Esophagus (tissue), 2 donors: ENCODE measurements at regions not wholly inside any gene's neighbourhood (a gene's known extent, or its start where the extent isn't known, plus 50 kb on each side); places are given as distances from the start of the nearest gene placed in this dataset.

Experiments used
- H3K27ac ChIP-seq, 2 donors: one replicate each; pipeline ENCODE4 v1.5.1; 2013; ENCODE audit warnings: low read depth in 2 of 2, mild to moderate bottlenecking in 2 of 2, inconsistent platforms in 1 of 2, low read length in 1 of 2, moderate library complexity in 1 of 2
- H3K27me3 ChIP-seq, 2 donors: one replicate each; pipeline ENCODE4 v1.6.1; 2013; ENCODE audit warnings: low read length in 2 of 2, control low read depth in 1 of 2, mild to moderate bottlenecking in 1 of 2; ENCODE audit not compliant: insufficient read depth in 2 of 2, control insufficient read depth in 1 of 2
- H3K36me3 ChIP-seq, 2 donors: one replicate each; pipeline ENCODE4 v1.6.1; 2013; ENCODE audit warnings: low read length in 1 of 2; ENCODE audit not compliant: control insufficient read depth in 2 of 2, insufficient read depth in 2 of 2
- H3K4me1 ChIP-seq, 2 donors: one replicate each; pipeline ENCODE4 v1.6.1; 2013; ENCODE audit warnings: low read length in 1 of 2; ENCODE audit not compliant: control insufficient read depth in 2 of 2, insufficient read depth in 2 of 2
- H3K4me3 ChIP-seq, 2 donors: one replicate each; pipeline ENCODE4 v1.5.1; 2013; ENCODE audit warnings: low read length in 2 of 2, mild to moderate bottlenecking in 2 of 2, low read depth in 1 of 2, moderate library complexity in 1 of 2
- H3K9me3 ChIP-seq, 2 donors: one replicate each; pipeline ENCODE4 v1.6.1; 2013; ENCODE audit warnings: mild to moderate bottlenecking in 2 of 2, low read depth in 1 of 2, low read length in 1 of 2, moderate library complexity in 1 of 2; ENCODE audit not compliant: control insufficient read depth in 2 of 2, insufficient read depth in 1 of 2
- WGBS, 2 donors: extraction: QIAGEN DNeasy Blood & Tissue Kit; methylation state at CpG; one replicate each; pipeline ENCODE4 v1.1.7; 2013; 5-methylcytosine and 5-hydroxymethylcytosine counted together
- donor health status: healthy with polysubstance abuse.
- donor health status: Bipolar disorder and iron deficiency.

- no peak overlapping the region for H3K4me3 ChIP-seq
- H3K9me3 ChIP-seq = no peaks in the 10 kb centered on the region
- H3K4me1 ChIP-seq = no peaks in the 10 kb centered on the region
- H3K36me3 ChIP-seq = no peaks in the 10 kb centered on the region
- WGBS, 2 donors = 93 to 95% methylated on average over 11 of the region's 11 CpGs
- H3K27ac ChIP-seq = no peak overlapping the region
- H3K27me3 ChIP-seq = no peaks in the 10 kb centered on the region
Observed at GRCh38 chr3:144060881-144061280, 89.3 kb downstream of the DIPK2A start.

GRCh38 chr3:144063306-144063705, 91.7 kb downstream of the DIPK2A start:
- H3K4me1 ChIP-seq = no peaks in the 10 kb centered on the region
- WGBS, 2 donors = 80 to 82% methylated on average over 2 of the region's 2 CpGs
- H3K9me3 ChIP-seq = no peaks in the 10 kb centered on the region
- H3K36me3 ChIP-seq = no peaks in the 10 kb centered on the region
- no peaks in the 10 kb centered on the region for H3K27me3 ChIP-seq
- no peak overlapping the region for H3K4me3 ChIP-seq
- H3K27ac ChIP-seq = no peak overlapping the region

- H3K27me3 ChIP-seq = no peaks in the 10 kb centered on the region
- H3K36me3 ChIP-seq = no peaks in the 10 kb centered on the region
- no peaks in the 10 kb centered on the region for H3K9me3 ChIP-seq
- no peaks in the 10 kb centered on the region for H3K4me1 ChIP-seq
- H3K4me3 ChIP-seq = no peak overlapping the region
- 68 to 78% methylated on average over 3 of the region's 3 CpGs for WGBS, 2 donors
- no peak overlapping the region for H3K27ac ChIP-seq
Observed at GRCh38 chr3:144067059-144067458, 95.4 kb downstream of the DIPK2A start.

- 16 to 59% methylated on average over 1 of the region's 1 CpG for WGBS, 2 donors
- no peaks in the 10 kb centered on the region for H3K36me3 ChIP-seq
- no peak overlapping the region for H3K4me3 ChIP-seq
- no peaks in the 10 kb centered on the region for H3K27me3 ChIP-seq
- H3K27ac ChIP-seq = no peak overlapping the region
- no peaks in the 10 kb centered on the region for H3K4me1 ChIP-seq
- no peaks in the 10 kb centered on the region for H3K9me3 ChIP-seq
Observed at GRCh38 chr3:144073698-144074097, 102.1 kb downstream of the DIPK2A start.

GRCh38 chr3:144079634-144080033, 108.0 kb downstream of the DIPK2A start:
- no peaks in the 10 kb centered on the region for H3K36me3 ChIP-seq
- no peaks in the 10 kb centered on the region for H3K9me3 ChIP-seq
- H3K4me3 ChIP-seq = no peak overlapping the region
- H3K27ac ChIP-seq = no peak overlapping the region
- H3K4me1 ChIP-seq = no peaks in the 10 kb centered on the region
- 62 to 82% methylated on average over 2 of the region's 2 CpGs for WGBS, 2 donors
- no peaks in the 10 kb centered on the region for H3K27me3 ChIP-seq

GRCh38 chr3:144084929-144085328, 113.3 kb downstream of the DIPK2A start:
- WGBS, 2 donors = 22 to 51% methylated on average over 2 of the region's 2 CpGs

GRCh38 chr3:144085964-144086363, 114.3 kb downstream of the DIPK2A start:
- no peaks in the 10 kb centered on the region for H3K27me3 ChIP-seq
- no peaks in the 10 kb centered on the region for H3K36me3 ChIP-seq
- 34 to 37% methylated on average over 3 of the region's 3 CpGs for WGBS, 2 donors
- H3K27ac ChIP-seq = no peak overlapping the region
- H3K4me3 ChIP-seq = no peak overlapping the region
- H3K9me3 ChIP-seq = no peaks in the 10 kb centered on the region
- H3K4me1 ChIP-seq = no peaks in the 10 kb centered on the region

More at GRCh38 chr3:144084929-144085328, 113.3 kb downstream of the DIPK2A start:
- Histone ChIP-seq H3K36me3 (no peaks in the 10 kb centered on the region), H3K4me1 (no peaks in the 10 kb centered on the region), H3K9me3 (no peaks in the 10 kb centered on the region), H3K27me3 (no peaks in the 10 kb centered on the region), H3K4me3 (no peak overlapping the region), H3K27ac (no peak overlapping the region)

GRCh38 chr3:144096016-144096415, 124.4 kb downstream of the DIPK2A start:
- H3K27me3 ChIP-seq = no peaks in the 10 kb centered on the region
- peaks cover 2 to 13% of the 10 kb centered on the region in 2 donors for H3K9me3 ChIP-seq
- H3K4me3 ChIP-seq = no peak overlapping the region
- H3K36me3 ChIP-seq = no peaks in the 10 kb centered on the region
- WGBS, 2 donors = 53 to 59% methylated on average over 3 of the region's 3 CpGs
- no peak overlapping the region for H3K27ac ChIP-seq
- H3K4me1 ChIP-seq = peaks cover 0 to 2% of the 10 kb centered on the region in 2 donors

- H3K9me3 ChIP-seq = peaks cover 2 to 13% of the 10 kb centered on the region in 2 donors
- H3K4me3 ChIP-seq = no peak overlapping the region
- WGBS, 2 donors = 69 to 73% methylated on average over 2 of the region's 2 CpGs
- H3K4me1 ChIP-seq = peaks cover 0 to 2% of the 10 kb centered on the region in 2 donors
- no peaks in the 10 kb centered on the region for H3K27me3 ChIP-seq
- no peaks in the 10 kb centered on the region for H3K36me3 ChIP-seq
- H3K27ac ChIP-seq = no peak overlapping the region
Observed at GRCh38 chr3:144097163-144097562, 125.5 kb downstream of the DIPK2A start.

- WGBS, 2 donors = 94 to 97% methylated on average over 5 to 7 of the region's 7 CpGs
- no peak overlapping the region for H3K27ac ChIP-seq
- H3K9me3 ChIP-seq = peaks cover 2 to 13% of the 10 kb centered on the region in 2 donors
- H3K27me3 ChIP-seq = no peaks in the 10 kb centered on the region
- no peaks in the 10 kb centered on the region for H3K36me3 ChIP-seq
- no peak overlapping the region for H3K4me3 ChIP-seq
- H3K4me1 ChIP-seq = peaks cover 0 to 2% of the 10 kb centered on the region in 2 donors
Observed at GRCh38 chr3:144098691-144099090, 127.1 kb downstream of the DIPK2A start.
